ENCODE measurements at regions not wholly inside any gene's neighbourhood (a gene's known extent, or its start where the extent isn't known, plus 50 kb on each side); places are given as distances from the start of the nearest gene placed in this dataset.

GRCh38 chr11:76263166-76263565 lies 56.9 kb upstream of the WNT11 start:
- TF ChIP-seq CTCF (IDR thresholded peaks at IDR 0.05; ENCODE audit: extremely low read depth in 1 of 2, insufficient read depth in 1 of 2, low read depth in 1 of 2, low read length in 2 of 2) (no peak), POLR2A (IDR thresholded peaks at IDR 0.05; ENCODE audit: low read depth, low read length) (no peak), EZH2 (IDR thresholded peaks at IDR 0.05; ENCODE audit: borderline replicate concordance, low read depth, low read length, severe bottlenecking) (no peak), POLR2AphosphoS5 (IDR thresholded peaks at IDR 0.05; ENCODE audit: insufficient read depth, low read depth, low read length) (no peak), JUN (IDR thresholded peaks at IDR 0.05; ENCODE audit: borderline replicate concordance, insufficient read depth, insufficient read length, low read depth) (no peak), MAX (IDR thresholded peaks at IDR 0.05; ENCODE audit: insufficient read depth, insufficient read length) (no peak), MYC (IDR thresholded peaks at IDR 0.05; ENCODE audit: low read depth, low read length) (no peak), FOS (IDR thresholded peaks at IDR 0.05; ENCODE audit: borderline replicate concordance, insufficient read depth, low read length) (no peak), GATA2 (IDR thresholded peaks at IDR 0.05; ENCODE audit: insufficient read depth, insufficient read length, low read depth, low read length) (no peak)
